Femur (tissue), 1 donor: ENCODE measurements at regions not wholly inside any gene's neighbourhood (a gene's known extent, or its start where the extent isn't known, plus 50 kb on each side); places are given as distances from the start of the nearest gene placed in this dataset.

Experiments
- DNase-seq: peaks from one replicate; pipeline ENCODE4 v3.0.0-alpha.2; 2017

DNA sequence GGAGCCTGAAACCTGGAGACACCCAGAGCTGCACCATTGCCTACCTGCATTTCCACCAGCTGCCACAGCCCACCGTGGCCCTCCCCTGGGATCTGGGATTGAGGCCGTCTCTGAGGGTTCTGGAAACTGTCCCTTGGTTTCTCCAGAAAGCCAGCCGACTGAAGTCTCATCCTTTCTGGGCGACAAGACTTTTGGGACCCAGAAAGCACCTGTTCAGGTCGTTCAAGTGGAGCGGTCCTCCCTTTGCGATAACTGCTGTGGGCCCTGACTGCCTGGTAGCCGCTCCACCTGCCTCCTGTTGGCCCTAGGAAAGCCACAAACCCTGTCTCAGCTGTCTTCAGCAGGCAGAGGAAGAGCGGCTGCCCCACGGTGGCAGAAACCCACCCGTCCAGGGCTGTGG is 346.0 kb upstream of the MKI67 start:
- DNase-seq, result no peak

DNA sequence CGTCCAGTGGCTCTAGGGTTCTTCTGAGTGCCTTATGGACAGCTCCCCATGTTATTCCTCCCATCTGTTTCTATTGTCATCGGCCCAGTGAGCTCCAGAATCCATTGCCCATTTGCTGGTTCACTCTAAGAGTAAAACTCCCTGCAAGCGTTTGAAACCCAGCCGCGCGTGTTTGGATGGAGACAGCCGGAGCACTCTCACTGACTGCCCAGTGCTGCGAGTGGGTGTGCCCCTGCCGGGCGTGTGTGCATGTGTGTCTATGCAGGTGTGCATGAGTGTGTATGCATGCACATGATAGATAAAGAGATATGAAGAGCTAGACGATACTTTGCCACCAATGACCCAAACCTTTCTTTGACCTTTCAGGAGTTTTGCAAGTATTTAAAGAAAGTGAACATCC is 347.2 kb upstream of the MKI67 start:
- DNase-seq, result no peak

DNA sequence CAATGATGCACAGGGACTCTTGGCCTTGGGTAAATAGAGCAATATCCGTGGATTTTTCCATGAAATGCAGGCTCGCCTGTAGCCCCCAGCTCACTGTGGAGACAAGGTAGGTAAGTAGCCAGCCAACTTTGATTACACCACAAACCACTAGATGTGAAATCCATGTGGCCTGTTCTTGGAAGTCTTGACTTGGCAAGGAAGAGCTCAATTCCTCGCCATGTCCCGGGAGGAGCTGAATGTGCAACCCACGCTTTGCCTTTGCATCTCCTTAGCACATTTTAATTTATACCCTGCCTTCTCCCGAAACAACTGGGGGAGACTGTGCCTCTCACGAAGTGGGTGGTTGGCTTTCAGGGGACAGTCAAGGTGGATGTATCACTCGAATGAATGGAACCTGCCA is 347.7 kb upstream of the MKI67 start:
- DNase-seq, result no peak

DNA sequence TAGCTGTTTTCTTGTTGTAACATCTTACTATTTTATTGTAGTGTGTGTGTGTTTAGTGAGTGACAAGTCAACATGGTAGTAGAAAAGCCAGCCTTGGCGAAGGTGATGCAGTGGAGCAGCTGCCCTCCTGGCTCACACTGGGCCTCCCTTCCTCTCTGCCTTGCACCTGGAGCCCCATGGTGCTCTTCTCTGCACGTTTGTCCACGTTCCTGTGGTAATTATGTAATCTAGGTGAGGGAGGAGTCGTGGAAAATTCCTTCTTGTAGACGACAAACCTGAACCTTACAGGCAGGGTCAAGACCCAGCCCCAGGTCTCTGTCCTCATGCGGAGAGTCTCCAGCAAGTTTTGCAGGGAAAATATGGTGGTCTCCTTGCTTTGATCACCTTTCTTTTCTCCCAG is 348.3 kb upstream of the MKI67 start:
- DNase-seq, result no peak

DNA sequence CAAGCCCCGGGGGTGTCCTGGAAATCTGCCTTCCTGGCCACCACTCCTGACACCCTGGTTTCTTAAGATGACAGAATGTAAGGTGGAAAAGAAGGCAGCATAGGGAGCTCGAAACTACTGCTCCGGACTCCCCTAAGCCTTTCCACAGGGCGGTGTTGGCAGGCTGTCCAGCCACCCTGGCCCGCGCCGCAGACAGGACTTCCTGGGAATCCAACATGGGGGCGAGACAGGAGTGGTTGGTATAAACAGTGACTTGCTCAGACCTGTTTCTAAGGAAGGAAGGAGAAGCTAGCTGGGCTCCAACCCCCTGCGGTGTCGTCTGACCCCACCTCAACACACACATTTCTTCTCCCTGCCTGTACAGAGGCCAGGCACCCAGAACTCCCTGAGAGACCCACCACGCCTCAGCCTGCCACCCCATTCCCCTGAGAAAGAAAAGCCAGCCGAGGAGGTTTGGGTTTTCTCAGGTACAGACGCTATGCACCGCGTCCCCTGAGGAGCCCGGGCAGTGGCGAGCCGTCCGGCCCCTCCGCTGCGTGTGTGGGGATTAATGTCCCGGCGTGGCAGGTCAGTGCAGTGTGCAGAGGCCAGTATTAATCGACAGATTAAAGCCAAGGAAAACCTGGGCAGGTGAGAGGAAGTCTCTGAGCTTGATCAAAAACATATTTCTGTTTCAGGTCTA is 349.6 kb upstream of the MKI67 start:
- no peak for DNase-seq

DNA sequence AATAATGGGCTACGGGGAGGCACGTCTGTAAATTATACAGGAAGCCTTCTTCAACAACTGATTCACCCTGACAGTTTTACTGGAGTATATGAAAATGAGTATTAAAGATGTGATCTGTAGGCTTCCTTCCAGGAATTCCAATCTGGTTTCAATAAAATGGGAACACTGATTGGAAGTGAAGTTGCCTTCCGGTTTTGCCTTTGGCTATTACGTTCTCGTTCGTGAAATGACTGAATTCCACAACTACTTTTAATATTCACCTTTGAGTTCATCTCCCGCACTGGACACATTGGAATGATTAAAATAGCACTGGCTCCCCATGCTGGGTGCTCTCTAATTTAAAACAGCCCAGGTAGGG is 350.1 kb upstream of the MKI67 start:
- DNase-seq, result no peak

DNA sequence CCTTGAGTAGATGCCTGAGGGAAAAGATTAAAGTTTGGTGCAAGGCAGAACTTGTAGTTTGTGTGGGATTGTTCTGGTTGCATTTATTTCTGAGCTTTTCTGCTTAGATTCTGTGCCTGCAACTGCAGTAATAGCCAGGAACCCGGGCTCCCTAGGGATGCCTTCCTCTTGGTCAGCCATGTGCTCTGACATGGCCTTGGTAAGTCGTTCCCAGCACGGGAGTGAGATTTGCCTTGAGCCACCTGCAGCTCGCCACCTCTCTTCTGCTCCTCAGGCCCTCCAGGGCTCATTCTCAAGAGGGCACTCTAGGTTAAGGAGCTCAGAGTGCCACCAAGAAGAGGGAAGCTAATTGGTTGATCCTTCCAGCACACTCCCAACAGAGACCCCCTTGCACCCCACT is 350.6 kb upstream of the MKI67 start:
- DNase-seq, result no peak

DNA sequence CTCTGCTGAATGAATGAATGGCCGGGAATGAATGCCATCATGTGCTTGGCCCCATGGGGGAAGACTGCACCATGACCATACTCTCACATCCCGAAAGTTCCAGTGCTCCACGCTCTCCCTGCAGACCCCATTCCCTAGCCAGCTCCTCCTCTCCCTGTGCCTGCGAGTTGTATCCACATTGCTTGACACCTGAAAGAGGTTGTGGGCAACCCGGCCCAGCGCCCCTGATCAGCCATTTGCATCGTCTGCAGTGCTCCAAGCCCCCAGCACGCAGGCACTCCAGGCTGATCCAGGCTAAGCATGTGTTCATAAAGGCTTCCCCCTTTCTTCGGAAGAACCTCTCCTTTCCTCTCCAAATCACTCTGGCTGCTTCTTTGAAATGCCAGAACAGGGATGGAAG is 354.4 kb upstream of the MKI67 start:
- DNase-seq, result no peak

DNA sequence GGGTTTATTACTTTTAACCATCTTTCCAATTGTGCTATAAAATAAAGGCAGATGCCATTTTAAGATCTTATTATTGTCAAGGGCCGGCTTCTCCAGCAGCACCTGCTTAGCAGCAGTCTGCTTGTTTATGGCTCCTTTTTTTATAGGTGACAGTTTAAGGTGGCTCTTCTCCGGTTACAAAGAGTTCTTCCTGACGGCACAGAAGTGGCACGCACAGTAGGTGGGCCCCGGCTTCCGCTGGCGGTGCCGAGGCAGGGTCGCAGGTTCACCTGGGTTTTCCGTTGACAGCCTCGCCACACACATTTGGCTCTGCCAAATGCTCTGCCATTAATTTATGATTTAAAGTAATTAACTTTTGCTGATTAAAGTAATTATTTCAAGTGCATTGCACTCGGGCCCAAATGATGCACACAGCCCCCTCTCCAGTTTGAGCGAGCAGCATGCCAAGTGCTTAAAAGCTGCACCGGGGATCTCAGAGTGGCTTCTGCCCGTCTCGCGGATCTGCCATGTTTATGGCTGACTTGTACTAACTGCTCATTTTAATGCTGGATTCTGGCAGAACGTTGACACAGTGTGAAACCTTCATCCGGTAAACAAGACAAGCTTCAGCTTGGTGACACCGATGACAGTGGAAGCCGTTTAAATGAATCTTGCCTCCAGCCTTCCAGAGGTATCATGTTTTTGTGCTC is 355.1 kb upstream of the MKI67 start:
- DNase-seq, result no peak

DNA sequence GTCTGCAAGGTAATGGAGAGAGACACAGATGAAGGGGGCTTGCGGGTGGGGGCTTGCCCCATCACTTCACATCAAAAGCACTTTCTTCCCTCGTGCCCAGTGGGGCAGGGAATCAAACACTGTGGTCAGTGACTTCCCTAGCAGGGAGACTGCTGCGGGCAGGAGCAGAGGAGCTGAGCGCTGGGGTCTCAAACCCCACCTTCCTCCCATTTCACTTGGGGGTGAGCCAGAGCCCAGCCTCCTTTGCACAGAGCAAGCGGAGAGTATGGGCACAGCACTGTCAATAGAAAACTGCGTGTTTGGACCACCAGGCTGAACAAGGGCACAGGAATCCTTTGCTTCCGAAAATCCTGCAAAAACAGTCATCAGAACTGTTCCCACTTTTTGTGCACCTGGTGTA is 355.8 kb upstream of the MKI67 start:
- DNase-seq, result no peak

DNA sequence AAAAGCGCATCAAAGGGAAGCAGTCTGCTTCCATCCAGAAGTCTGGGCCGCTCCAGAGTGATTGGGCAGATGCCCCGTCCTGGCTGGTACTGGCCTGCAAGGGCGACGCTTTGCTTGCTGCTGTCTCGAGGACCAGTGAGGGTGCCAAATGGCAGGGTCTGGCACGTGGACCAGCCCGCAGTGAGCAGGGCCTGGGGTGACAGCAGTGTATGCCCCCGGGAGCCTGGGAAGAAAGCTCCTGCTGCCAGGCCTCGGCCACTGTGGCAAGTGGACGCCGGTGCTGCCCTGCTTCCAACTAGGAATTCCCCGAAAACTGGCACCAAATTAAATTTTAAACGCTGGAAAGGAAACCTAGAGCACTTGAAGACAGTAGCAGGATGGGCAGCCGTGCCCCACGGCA is 357.0 kb upstream of the MKI67 start:
- no peak for DNase-seq

DNA sequence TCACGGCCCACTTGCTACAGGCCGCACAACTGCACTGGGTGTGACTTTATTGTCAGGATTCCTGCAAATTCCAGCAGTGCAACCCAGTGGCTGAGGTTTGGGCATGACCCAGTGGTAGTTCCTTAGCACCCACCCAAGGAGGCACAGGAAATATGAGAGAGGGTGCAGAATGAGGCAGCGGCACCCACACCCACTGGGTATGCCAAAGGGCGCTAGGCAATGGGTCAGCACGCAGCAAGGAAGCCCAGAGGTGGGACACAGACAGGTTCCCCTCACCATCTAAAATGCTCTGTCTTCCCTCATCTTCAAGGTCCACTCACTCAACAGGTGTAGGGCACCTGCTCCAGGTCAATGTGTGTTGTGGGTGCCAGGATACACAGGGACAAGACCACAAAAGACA is 357.8 kb upstream of the MKI67 start:
- no peak for DNase-seq

DNA sequence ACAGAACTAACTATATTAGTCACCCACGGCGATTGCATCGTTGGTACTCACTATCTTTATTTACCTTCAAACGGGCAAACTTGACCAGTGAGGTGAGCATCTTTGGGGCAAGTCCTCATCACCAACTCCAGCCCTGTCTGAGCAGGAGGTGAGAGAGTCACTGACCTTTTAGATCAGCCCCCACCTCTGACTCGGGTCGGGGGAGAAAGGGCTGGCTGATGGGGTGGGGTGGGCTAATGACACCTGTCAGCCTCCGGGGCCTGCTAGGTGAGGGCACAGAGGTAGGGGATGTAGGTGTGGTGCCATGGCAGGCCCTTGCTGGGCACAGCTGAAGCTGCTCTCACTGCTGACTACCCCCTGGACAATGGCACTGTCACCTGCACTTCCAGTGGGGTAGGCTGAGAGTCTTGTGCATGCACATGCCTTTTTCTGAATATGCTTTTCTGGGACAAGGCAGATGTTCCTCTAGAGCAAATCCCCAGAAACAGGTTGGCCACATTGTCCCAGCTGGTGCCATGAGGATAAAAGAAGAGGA is 359.5 kb upstream of the MKI67 start:
- DNase-seq, result no peak

DNA sequence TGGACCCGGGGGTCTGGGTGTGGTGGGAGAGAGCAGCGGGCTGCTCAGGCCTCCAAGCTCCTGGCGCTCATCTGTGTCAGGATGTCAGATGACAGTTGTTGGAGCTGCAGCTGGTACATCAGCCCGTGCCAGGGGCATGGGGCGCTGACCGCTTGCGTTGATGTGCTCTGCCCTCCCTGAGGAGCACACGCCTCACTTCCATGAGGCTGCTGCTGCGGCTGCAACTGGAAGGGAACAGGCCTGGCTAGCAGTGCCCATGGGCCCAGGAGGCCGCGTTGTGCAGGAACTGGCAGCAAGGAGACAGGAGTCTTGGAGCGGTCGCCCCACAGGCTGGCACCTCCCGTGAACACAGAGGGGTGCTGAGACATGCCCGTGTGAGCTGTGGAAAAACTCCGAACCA is 361.3 kb upstream of the MKI67 start:
- DNase-seq, result peak; percentile 38

DNA sequence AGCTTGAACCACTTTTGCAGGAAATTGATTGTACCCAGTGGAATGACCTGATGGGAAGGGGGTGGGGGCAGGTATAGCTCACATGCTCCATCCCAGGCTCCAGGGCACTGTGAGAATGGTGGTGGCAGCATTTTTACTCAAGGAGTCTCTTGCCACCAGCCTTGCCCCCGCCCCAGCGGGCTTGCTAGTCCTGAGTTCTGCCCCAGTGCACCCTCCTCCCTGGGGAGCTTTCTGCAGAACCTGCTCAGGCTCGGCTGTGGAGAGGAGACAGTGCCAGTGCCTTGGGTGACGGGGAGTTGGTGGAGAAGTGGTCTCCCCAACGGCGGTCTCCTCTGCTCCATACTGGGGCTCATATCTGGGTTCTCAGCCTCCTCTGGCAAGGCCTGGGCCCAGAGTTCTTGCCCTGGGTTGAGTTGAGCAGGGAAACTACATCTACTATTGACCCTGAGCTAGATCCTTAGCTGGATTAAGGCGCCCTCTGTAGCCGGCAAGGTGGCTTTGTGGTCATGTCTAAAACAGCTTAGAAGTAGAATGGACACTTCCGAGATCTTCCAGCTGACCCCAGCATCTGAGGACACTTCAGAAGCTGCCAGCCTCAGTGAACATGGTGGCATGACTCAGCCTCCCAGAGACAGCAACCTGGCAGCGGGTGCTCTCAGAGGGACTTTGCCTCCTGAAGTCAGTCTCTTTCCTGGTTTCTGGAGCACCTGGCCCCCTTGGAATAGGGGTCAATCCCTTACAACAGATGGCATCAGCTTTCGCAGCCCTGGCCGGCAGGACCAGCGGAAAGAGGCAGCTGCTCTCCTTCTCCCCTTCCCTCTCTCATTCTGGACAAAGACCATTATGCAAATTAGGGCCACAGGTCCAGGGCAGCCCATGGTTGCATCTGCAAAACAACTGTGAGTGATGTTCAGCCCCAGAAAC is 363.4 kb upstream of the MKI67 start:
- no peak for DNase-seq

DNA sequence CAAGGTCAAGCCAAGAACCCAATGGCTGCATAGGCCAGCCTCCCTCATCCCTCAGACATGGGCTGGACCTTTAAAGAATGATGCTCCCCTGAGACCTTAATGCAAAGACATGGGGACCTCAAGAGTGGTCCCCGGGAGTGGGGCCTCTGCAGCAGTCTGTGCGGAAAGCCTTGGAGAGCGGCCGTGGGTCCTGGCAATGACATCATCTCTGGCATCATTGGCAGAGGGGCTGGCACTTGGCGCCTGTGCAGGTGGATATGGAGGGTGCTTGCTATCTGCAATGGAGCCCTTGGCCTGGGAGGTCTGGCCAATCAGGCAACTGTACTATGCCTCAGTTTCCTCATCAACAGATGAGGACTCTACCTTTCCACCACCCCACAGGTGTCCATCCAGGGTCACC is 365.5 kb upstream of the MKI67 start:
- DNase-seq, result no peak

DNA sequence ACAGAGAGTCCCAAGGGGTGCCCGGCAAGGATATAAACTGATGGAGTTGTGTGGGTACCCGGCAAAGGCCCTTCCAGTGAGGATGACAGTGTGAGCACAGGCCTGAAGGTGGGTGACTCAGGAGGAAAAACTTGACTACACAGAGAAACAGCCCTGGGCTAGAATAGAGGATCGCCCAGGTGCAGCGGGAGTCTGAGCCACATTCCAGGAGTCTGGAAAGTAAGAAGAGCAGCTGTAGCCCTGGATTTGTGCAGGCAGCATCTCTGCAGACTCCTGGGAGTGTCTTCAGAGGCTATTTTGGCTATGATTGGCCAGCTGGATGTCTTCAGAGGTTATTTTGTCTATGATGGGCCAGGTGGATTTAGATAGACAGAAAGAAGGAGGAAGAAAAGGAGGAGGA is 367.6 kb upstream of the MKI67 start:
- DNase-seq, result no peak

DNA sequence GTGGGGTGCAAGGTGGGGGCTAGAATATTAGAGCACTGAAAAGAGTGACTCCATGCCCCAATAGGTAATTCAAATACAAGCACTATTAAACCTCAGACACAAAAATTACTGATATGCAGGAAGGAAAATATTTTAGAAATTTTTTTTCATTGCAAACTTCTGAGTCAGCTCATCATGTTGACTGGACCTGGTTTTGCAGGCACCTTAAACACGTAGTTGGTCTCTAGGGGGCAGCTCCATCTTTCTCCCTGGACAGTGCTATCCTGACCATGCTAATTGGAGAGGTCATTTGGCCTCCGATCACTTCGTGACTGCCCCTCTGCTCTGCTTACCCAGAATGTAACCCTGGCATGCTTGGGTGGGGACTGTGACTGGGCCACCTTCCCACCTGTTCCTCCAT is 368.4 kb upstream of the MKI67 start:
- no peak for DNase-seq

DNA sequence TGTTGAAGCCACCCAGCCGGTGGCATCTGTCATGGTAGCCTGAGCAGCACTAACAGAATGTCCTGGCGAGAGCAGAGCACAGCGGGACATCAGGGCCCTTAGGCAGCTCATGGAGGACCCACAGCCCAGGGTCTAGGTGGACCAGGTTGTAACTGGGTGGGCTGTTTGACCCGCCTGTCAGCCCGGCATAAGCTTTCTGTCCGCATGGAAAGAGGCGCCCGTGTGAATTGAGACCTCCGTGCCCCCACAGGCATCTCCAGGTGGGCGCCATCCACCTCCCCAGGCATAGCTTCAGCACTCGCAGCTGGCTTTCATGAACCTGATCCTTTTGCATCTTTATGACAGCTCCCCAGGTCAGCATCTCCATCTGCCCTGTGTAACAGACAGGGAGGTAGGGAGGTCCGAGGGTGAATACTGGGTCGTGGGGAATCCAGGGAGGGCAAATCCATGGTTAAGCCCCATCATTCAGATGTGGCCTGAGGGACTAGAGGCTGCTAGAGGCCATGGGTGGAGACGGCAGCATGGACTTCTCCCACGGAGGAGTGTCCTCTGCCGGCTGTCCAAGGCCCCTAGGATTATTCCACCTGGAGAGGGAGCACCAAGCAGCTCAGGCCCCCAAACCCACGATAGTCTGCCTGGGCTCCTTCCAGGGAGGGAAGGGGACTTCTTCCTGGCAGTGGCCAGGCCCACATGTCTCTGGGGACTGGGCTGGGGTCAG is 371.6 kb upstream of the MKI67 start:
- no peak for DNase-seq

DNA sequence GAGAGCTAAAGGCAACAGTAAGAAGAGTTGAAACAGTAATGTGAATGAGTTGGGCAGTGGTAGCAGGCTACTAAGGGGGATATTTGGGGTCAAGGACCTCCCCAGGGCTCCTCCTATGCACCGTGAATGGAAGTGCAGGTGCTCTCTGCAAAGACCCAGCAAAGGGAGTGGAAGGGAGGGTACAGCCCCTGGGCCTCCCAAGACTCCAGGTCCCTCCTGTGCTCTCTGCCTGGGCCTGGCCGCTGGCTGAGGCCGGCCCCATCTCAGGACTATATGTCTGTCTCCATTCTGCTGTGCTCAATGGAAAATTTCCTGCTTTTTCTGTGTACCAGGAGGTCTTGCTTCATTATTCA is 372.1 kb upstream of the MKI67 start:
- DNase-seq, result no peak

DNA sequence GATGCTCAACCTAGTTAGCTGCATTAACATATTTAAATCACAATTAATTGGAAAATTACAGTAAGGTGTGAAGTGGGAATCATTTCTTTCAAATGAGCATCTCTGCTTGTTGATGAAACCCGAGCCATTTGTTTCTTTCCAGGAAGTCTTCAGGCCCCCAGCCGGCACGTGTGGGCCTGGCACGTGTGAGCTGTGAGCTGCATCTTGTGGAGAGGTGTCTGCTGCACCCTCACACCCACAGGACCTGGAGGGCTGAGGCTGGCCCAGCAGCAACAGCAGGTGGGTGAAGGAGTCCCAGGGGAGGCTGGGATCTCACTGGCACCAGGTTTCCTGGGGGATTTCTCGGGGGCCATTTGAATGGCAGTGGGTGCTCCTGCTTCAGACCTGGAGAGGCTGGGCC is 372.5 kb upstream of the MKI67 start:
- DNase-seq, result no peak

DNA sequence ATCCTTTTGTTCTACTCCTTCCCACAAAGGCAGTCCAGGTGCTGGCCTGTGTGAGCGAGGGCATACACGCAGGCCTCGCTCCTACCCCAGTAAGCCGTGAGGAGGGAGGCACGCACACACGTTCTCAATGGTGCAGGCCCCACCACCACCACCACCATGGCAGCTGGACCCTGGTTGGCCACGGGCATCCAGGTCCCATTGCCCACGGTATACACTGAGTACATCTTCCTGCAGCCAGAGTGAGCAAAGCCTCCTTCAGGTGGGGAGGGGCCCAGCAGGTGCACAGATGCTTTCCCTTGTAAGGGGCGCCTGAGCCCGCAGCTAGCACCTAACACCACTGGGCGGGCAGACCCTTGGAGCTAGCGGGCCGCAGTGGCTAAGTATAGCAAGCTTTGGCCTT is 373.3 kb upstream of the MKI67 start:
- DNase-seq, result no peak

DNA sequence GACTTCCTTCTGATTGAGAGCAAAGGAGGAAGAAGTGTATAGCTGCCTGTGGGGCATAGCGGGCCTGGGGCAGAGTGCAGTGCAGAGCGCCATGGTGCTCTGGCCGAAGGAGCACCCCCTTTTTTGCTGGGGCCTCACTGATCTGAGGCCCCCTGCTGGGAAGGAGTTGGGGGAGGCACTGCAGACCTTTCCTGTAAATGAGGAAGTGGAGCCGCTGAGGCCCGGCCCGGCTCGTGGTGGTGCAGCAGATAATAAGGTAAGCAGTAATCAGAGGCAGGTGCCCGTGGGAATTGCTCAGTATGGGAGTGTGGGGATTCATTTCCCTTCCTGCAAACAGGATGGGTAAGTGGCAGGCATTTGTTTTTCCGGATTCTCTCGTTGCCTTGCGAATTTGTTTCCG is 373.7 kb upstream of the MKI67 start:
- no peak for DNase-seq
